ENCODE measurements at regions not wholly inside any gene's neighbourhood (a gene's known extent, or its start where the extent isn't known, plus 50 kb on each side); places are given as distances from the start of the nearest gene placed in this dataset.

- ATAC-seq, result no peak
- intact Hi-C loops (cut with DNase I), result no loop called here
- DNase-seq (ENCODE audit: low spot score), result no peak
Observed at GRCh38 chr2:21690005-21690404, 566.2 kb downstream of the TDRD15 start.

- intact Hi-C loops (cut with DNase I), result no loop called here
- no peak for DNase-seq (ENCODE audit: low spot score)
Observed at GRCh38 chr2:21693081-21693480, 569.3 kb downstream of the TDRD15 start.

GRCh38 chr2:21694079-21694878, 570.5 kb downstream of the TDRD15 start:
- ATAC-seq, result no peak

More at GRCh38 chr2:21693081-21693480, 569.3 kb downstream of the TDRD15 start:
- no peak for ATAC-seq

GRCh38 chr2:21696900-21697299, 573.1 kb downstream of the TDRD15 start:
- ATAC-seq, result no peak
- DNase-seq (ENCODE audit: low spot score), result no peak
- intact Hi-C loops (cut with DNase I), result no loop called here

More at GRCh38 chr2:21694079-21694878, 570.5 kb downstream of the TDRD15 start:
- no peak for DNase-seq (ENCODE audit: low spot score)
- intact Hi-C loops (cut with DNase I), result no loop called here

GRCh38 chr2:21700644-21701043, 576.9 kb downstream of the TDRD15 start:
- intact Hi-C loops (cut with DNase I), result no loop called here
- no peak for ATAC-seq
- DNase-seq (ENCODE audit: low spot score), result no peak

- no peak for DNase-seq (ENCODE audit: low spot score)
- no peak for ATAC-seq
- intact Hi-C loops (cut with DNase I), result no loop called here
Observed at GRCh38 chr2:21710031-21710430, 586.3 kb downstream of the TDRD15 start.

GRCh38 chr2:21710496-21710895, 586.7 kb downstream of the TDRD15 start:
- ATAC-seq, result no peak
- intact Hi-C loops (cut with DNase I), result no loop called here
- no peak for DNase-seq (ENCODE audit: low spot score)

- ATAC-seq (peak; percentile 39), DNase-seq (ENCODE audit: low spot score) (no peak)
- intact Hi-C loops (cut with DNase I), result no loop called here
Observed at GRCh38 chr2:21715887-21716286, 592.1 kb downstream of the TDRD15 start.

- ATAC-seq (no peak), DNase-seq (ENCODE audit: low spot score) (no peak)
- intact Hi-C loops (cut with DNase I), result no loop called here
Observed at GRCh38 chr2:21727101-21727500, 603.3 kb downstream of the TDRD15 start.

- ATAC-seq, result no peak
- no peak for DNase-seq (ENCODE audit: low spot score)
- intact Hi-C loops (cut with DNase I), result no loop called here
Observed at GRCh38 chr2:21728133-21728532, 604.4 kb downstream of the TDRD15 start.

GRCh38 chr2:21730141-21730540, 606.4 kb downstream of the TDRD15 start:
- ATAC-seq (no peak), DNase-seq (ENCODE audit: low spot score) (no peak)
- intact Hi-C loops (cut with DNase I), result no loop called here

GRCh38 chr2:21740484-21740883, 616.7 kb downstream of the TDRD15 start:
- no peak for ATAC-seq
- no peak for DNase-seq (ENCODE audit: low spot score)
- intact Hi-C loops (cut with DNase I), result no loop called here

GRCh38 chr2:21746499-21746898, 622.7 kb downstream of the TDRD15 start:
- ATAC-seq, result no peak
- DNase-seq (ENCODE audit: low spot score), result no peak
- intact Hi-C loops (cut with DNase I), result no loop called here

GRCh38 chr2:21748501-21748900, 624.7 kb downstream of the TDRD15 start:
- no peak for DNase-seq (ENCODE audit: low spot score)
- no peak for ATAC-seq
- intact Hi-C loops (cut with DNase I), result no loop called here

GRCh38 chr2:21754164-21754788, 630.5 kb downstream of the TDRD15 start:
- DNase-seq (ENCODE audit: low spot score), result no peak
- intact Hi-C loops (cut with DNase I), result no loop called here
- ATAC-seq, result no peak

GRCh38 chr2:21757805-21758430, 634.1 kb downstream of the TDRD15 start:
- intact Hi-C loops (cut with DNase I), result no loop called here
- DNase-seq (ENCODE audit: low spot score) (no peak), ATAC-seq (no peak)

GRCh38 chr2:21759819-21760218, 636.1 kb downstream of the TDRD15 start:
- DNase-seq (ENCODE audit: low spot score), result no peak
- no peak for ATAC-seq
- intact Hi-C loops (cut with DNase I), result no loop called here

- intact Hi-C loops (cut with DNase I), result no loop called here
- ATAC-seq, result no peak
- DNase-seq (ENCODE audit: low spot score), result no peak
Observed at GRCh38 chr2:21761361-21761760, 637.6 kb downstream of the TDRD15 start.

GRCh38 chr2:21763501-21763900, 639.7 kb downstream of the TDRD15 start:
- intact Hi-C loops (cut with DNase I), result no loop called here
- ATAC-seq, result no peak
- DNase-seq (ENCODE audit: low spot score), result no peak

GRCh38 chr2:21770787-21771186, 647.0 kb downstream of the TDRD15 start:
- ATAC-seq, result no peak
- no peak for DNase-seq (ENCODE audit: low spot score)
- intact Hi-C loops (cut with DNase I), result no loop called here

All from sciatic nerve (tissue), 2 donors.